ENCODE measurements at regions not wholly inside any gene's neighbourhood (a gene's known extent, or its start where the extent isn't known, plus 50 kb on each side); places are given as distances from the start of the nearest gene placed in this dataset.

DNA sequence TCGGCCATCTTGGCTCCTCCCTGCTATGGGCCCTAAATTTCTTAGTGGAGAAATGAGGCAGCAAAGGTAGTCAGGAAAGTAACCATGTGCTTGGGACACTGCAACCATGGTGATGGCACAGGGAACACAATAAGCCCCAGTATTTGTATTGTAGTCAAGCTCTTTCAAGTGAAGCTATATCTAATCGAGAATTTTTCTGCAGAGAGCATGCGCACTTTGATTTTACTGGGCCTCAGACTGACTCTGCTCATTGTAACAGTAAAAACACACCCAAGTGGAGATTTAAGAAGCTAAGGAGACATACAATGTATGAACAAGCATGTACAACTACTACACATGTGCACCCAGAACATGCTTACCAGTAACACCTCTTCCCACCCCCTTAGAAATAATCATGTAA is 67.3 kb upstream of the TMEM229A start:
- TF ChIP-seq REST (IDR thresholded peaks at IDR 0.05) = no peak
- no peak for TF ChIP-seq POLR2A (IDR thresholded peaks at IDR 0.05; ENCODE audit: low read length)
- TF ChIP-seq, protein P1, sequence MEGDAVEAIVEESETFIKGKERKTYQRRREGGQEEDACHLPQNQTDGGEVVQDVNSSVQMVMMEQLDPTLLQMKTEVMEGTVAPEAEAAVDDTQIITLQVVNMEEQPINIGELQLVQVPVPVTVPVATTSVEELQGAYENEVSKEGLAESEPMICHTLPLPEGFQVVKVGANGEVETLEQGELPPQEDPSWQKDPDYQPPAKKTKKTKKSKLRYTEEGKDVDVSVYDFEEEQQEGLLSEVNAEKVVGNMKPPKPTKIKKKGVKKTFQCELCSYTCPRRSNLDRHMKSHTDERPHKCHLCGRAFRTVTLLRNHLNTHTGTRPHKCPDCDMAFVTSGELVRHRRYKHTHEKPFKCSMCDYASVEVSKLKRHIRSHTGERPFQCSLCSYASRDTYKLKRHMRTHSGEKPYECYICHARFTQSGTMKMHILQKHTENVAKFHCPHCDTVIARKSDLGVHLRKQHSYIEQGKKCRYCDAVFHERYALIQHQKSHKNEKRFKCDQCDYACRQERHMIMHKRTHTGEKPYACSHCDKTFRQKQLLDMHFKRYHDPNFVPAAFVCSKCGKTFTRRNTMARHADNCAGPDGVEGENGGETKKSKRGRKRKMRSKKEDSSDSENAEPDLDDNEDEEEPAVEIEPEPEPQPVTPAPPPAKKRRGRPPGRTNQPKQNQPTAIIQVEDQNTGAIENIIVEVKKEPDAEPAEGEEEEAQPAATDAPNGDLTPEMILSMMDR (IDR thresholded peaks at IDR 0.05) = no peak
- no peak for TF ChIP-seq EP300 (IDR thresholded peaks at IDR 0.05)
- TF ChIP-seq BHLHE40 (IDR thresholded peaks at IDR 0.05; ENCODE audit: low read depth, low read length) = no peak
- no peak for TF ChIP-seq RCOR1 (IDR thresholded peaks at IDR 0.05; ENCODE audit: low read depth, low read length)
- TF ChIP-seq RAD21 (conservative IDR thresholded peaks at IDR 0.05 in 1 of 2, IDR thresholded peaks at IDR 0.05 in 1 of 2) = no peak
- TF ChIP-seq, protein P2, sequence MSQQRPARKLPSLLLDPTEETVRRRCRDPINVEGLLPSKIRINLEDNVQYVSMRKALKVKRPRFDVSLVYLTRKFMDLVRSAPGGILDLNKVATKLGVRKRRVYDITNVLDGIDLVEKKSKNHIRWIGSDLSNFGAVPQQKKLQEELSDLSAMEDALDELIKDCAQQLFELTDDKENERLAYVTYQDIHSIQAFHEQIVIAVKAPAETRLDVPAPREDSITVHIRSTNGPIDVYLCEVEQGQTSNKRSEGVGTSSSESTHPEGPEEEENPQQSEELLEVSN (IDR thresholded peaks at IDR 0.05; ENCODE audit: borderline replicate concordance, low read depth) = no peak

All from A549 (cell line).